GM18870 (cell line): ENCODE measurements at regions not wholly inside any gene's neighbourhood (a gene's known extent, or its start where the extent isn't known, plus 50 kb on each side); places are given as distances from the start of the nearest gene placed in this dataset.

Experiments used
- ATAC-seq: cut with Tn5 transposase; IDR thresholded peaks from one replicate; pipeline ENCODE4 v1.9.1; 2021; ENCODE audit warnings: moderate library complexity; ENCODE audit not compliant: unreplicated experiment

GRCh38 chr12:118840878-118841277 lies 140.5 kb upstream of the SRRM4 start:
- ATAC-seq = no peak

GRCh38 chr12:118841588-118841987 lies 139.8 kb upstream of the SRRM4 start:
- ATAC-seq = no peak

GRCh38 chr12:118842866-118843265 lies 138.5 kb upstream of the SRRM4 start:
- ATAC-seq = no peak

DNA sequence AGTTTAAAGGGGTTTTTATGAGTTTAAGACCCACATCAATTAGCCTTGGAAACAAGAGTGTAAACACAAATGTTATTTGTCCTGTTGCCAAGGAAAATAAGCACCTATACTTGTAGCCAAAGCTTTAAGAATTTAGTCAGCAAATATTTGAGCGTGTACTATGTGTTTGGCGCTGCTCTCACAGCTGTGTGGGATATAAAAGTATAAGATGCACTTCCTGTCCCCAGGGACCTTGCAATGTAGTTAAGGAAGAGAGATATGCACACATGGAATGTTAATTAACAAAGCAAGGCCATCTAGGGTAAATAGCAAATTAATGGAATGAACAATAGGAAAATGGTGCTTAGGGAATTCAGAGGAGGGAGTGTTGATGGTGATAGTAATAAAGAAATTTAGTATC lies 134.9 kb upstream of the SRRM4 start:
- ATAC-seq = no peak

GRCh38 chr12:118850244-118850825 lies 131.0 kb upstream of the SRRM4 start:
- ATAC-seq = no peak

DNA sequence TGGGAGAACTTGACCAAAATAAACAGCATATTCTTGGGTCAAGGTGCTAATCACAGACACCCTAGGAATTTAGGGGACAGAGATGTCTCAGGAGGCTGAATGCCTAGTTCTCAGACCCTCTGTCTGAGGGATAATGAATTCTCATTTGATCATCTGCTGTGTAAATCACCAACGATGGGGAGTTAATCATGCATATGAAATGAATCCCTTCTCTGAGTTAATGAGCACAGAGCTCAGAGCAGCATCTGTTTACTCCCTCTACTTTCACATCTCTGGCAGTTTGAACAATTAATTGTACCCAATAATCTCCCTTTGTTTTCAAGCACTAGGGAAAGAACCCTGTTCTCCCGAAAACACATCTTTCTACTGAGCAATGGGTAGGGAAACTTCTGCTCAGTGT lies 129.4 kb upstream of the SRRM4 start:
- ATAC-seq = no peak

- no peak for ATAC-seq
These were observed 127.7 kb upstream of the SRRM4 start for GRCh38 chr12:118853634-118854033.

GRCh38 chr12:118855858-118856257 lies 125.5 kb upstream of the SRRM4 start:
- ATAC-seq = no peak

- ATAC-seq = no peak
These were observed 115.0 kb upstream of the SRRM4 start for GRCh38 chr12:118866346-118866745.

DNA sequence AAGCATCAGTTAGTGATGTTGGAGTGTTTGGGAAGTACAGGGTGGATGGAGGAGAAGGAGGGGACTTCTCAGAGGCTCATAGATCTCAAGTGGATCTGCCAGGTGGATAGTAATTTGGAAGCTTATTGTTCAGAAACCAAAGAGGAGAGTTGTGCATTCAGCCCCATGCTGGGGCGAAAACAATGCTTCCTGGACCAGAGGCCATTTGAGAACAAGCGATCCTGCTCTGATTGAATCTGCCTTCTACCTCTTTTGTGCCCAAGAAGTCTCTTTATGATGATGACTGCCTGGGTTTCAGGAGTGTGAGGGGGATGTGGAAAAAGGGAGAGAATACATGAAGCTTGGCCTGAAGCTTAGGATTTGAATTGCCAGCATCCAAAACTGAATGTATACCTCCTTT lies 110.8 kb upstream of the SRRM4 start:
- no peak for ATAC-seq

GRCh38 chr12:118874698-118875548 lies 106.4 kb upstream of the SRRM4 start:
- ATAC-seq = no peak

DNA sequence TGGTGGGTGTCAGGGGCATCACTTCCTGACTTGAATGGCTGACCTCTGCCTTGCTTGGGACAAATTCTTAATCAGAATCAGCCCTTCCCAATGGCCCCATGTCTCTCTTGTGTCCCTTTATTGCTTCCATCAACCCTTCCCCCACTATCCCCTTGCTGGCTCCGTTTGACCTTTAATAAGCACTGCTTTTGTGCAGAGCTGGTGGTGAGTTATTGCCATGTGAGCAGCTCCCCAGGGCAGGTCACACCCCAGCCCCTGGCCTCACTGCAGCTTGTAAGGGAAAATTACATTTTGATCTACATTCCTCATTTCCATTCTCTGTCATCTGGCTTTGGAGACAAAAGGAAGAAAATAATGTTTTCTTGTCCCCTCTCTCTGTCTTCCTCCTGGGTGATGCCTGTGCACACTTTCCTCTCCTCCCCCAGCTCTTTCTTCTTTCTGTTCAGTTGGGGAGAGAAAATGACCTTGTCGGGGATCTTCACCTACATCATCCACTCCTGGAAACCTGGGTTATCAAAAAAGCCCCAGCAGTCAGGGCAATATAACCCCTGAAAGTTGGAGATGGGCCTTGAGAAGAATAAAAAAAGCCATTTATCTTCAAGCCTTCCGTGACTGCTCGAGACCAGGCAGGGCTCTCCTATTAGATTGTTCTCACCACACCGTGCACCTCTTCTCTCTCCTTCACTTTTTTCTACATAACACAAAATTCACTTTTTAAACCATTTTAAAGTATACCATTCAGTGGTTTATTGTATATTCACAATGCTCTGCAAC lies 100.4 kb upstream of the SRRM4 start:
- ATAC-seq = no peak

- ATAC-seq = no peak
These were observed 97.1 kb upstream of the SRRM4 start for GRCh38 chr12:118884226-118884625.

- ATAC-seq = no peak
These were observed 80.3 kb upstream of the SRRM4 start for GRCh38 chr12:118900993-118901392.

DNA sequence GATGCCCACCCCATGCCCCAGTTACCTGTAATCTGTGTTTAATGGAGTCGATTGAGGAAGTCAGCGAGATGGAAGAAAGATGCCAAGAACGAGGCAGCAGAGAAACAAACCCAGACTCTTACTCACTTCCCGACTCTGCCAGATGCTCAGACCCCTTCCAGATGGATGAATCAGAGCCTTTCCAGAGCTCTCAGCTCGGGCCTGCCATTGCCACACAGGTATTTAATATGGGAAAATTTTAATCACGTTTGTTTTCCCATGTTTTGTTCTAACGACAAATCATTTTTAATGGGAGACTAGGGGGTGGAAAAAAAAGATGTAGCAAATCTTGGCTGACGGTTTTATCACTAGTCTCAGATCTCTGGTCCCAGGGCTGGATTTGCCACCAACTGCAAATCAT lies 72.5 kb upstream of the SRRM4 start:
- ATAC-seq = no peak

DNA sequence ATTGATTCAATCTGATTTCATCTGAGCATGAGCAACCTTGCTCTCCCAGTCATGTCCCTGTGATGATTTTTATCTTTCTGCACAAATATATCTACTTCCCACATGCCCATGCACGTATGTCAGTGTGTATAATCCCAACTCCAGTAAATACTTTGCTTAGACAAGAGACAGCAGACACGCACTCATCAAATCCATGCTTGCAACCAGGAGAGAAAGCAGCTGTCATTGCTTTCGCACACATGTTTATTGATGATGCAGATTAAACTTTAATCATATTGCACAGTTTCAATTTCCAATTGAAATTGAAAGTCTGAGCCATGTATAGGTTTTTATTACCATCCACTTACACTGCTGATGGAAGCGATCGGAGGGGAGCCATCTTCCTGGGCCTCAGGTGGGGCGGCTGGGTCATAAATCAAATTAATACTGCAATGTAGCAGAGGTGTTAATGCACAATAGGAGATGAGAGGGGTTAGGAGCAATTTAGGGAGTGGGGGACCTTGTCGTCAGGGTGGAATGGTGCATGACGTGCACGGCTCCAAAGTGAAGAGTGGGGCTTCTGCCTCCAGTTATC lies 68.6 kb upstream of the SRRM4 start:
- ATAC-seq = no peak

GRCh38 chr12:118921761-118922160 lies 59.6 kb upstream of the SRRM4 start:
- no peak for ATAC-seq

- ATAC-seq = no peak
These were observed 58.9 kb upstream of the SRRM4 start for GRCh38 chr12:118922405-118922804.

- no peak for ATAC-seq
These were observed 55.9 kb upstream of the SRRM4 start for GRCh38 chr12:118925407-118925806.

- ATAC-seq = no peak
These were observed 55.5 kb upstream of the SRRM4 start for GRCh38 chr12:118925826-118926225.
